Fibroblast of mammary gland (primary cell): ENCODE measurements at regions not wholly inside any gene's neighbourhood (a gene's known extent, or its start where the extent isn't known, plus 50 kb on each side); places are given as distances from the start of the nearest gene placed in this dataset.

ENCODE experiments used
- DNase-seq: peaks from one replicate; pipeline ENCODE4 v3.0.0-alpha.2; 2010; ENCODE audit warnings: low read depth
- H3K4me3 ChIP-seq: 2 replicates; pipeline ENCODE4 v1.5.1; 2011; ENCODE audit warnings: low read depth, mild to moderate bottlenecking, low read length, moderate library complexity; ENCODE audit not compliant: control insufficient read depth
- TF ChIP-seq, protein P1 (sequence below): conservative IDR thresholded peaks from 2 replicates; pipeline ENCODE4 v1.5.1; 2011; ENCODE audit warnings: low read depth, low read length, inconsistent platforms; ENCODE audit not compliant: control insufficient read depth, insufficient read depth

DNA sequence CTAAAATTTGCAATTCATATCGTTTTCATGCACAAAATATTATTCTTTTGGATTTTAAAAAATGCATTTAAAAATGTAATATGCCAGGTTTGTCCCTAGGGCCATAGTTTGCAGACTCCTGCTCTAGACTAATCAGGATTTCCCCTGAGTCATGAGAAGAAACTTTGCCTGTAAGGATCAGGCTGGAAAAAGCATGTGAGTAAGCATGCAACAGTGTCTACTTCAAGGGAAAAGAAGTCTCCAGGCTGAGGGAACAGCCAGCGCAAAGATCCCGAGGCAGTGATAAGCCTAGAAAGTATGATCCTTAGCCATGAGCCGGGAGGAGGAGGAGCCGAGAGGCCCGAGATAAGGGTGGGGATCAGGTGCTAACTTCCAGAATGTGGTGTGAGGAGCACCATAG is 382.8 kb upstream of the CFAP20DC start:
- peak; percentile 14 for DNase-seq
- H3K4me3 ChIP-seq = no peak overlapping the region
- TF ChIP-seq, protein P1, sequence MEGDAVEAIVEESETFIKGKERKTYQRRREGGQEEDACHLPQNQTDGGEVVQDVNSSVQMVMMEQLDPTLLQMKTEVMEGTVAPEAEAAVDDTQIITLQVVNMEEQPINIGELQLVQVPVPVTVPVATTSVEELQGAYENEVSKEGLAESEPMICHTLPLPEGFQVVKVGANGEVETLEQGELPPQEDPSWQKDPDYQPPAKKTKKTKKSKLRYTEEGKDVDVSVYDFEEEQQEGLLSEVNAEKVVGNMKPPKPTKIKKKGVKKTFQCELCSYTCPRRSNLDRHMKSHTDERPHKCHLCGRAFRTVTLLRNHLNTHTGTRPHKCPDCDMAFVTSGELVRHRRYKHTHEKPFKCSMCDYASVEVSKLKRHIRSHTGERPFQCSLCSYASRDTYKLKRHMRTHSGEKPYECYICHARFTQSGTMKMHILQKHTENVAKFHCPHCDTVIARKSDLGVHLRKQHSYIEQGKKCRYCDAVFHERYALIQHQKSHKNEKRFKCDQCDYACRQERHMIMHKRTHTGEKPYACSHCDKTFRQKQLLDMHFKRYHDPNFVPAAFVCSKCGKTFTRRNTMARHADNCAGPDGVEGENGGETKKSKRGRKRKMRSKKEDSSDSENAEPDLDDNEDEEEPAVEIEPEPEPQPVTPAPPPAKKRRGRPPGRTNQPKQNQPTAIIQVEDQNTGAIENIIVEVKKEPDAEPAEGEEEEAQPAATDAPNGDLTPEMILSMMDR = no peak

DNA sequence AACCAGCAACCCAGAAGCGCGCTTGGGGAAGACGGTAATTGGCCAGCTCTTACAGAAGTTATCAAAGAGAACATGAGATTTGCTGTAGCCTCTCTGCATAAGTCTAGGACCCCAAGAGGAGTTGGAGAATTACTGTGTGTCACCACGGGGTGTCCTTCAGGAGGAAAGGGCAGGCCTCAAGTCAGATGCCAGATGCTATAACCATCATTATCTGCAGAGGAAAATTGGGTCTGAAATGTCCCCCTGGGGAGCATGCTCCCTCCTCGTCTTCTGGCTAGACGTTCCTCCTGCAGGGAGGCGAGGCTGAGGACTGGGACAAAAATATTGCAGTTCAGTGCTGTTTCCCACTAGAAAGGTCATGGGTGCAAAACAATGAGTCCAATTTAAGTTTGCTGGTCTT is 380.5 kb upstream of the CFAP20DC start:
- TF ChIP-seq, protein P1 = no peak
- no peak overlapping the region for H3K4me3 ChIP-seq
- DNase-seq = no peak

DNA sequence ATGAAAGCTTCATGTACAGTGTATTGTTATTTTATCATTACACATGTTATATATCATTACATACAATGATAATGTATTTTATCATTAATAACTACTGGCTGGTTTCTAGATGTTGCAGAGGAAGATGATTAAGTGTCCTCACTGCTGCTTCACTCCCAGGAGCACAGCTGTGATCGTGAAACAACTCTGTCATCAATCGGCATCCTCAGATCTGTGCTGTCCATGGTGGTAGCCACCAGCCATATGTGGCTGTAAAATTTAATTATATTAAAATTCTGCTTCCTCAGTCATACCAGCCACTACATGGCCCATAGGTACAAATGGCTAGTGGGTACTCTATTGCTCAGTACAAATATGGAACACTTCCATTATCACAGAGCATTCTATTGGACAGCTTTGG is 379.4 kb upstream of the CFAP20DC start:
- DNase-seq = peak; percentile 17
- TF ChIP-seq, protein P1 = no peak
- H3K4me3 ChIP-seq = no peak overlapping the region

DNA sequence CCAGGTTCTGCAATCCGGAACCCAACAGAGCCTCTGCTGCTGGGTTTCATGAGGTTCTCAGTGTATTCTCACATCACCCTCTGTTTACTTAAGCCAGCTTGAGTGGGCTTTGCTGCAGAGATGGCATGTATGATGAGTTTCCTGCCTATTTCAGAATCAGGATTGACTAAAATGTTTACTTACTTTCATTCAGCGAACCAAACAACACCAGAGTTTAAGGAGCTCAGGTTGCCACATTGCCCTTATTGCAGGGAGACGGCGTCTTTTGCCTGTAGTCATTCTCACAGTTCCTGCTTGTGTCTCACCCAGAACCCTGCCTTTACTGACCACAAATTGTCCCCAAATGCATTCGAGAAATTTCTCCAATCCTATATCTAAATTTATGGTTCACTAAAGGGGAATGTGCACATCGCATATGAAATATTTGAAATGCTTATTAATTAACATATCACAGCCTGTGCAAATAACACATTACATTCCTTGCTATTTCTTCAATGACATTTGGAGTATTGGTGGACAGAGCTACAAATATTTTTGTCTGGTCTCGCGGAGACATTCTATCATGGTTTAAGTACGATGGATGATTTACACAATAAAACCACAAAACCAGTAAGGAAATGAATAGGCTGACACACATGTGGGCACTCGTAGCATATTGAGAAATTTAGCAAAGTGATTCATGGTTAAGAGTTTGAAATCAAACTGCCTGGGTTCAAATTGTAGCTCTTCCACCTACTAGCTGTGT is 377.2 kb upstream of the CFAP20DC start:
- peak; percentile 86 for DNase-seq
- TF ChIP-seq, protein P1 = no peak
- H3K4me3 ChIP-seq = no peak overlapping the region

DNA sequence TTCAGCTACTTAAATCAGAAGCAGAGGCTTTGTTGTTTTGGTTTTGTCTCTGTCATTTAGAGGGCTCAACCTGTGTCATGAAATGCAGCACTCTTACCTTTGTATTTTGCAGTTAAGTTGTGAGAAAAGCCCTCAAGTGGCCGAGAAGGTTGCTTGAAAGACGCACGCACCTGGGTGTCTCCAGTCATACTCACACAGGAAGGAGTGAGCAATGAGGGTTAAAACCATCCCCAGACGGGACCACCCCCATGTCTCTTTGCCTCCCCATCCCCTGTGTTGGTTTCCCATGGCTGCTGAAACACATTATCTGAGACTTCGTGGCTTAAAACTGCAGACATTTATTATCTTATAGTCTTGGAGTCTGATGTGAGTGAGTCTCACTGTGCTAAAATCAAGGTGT is 376.1 kb upstream of the CFAP20DC start:
- TF ChIP-seq, protein P1 = no peak

DNA sequence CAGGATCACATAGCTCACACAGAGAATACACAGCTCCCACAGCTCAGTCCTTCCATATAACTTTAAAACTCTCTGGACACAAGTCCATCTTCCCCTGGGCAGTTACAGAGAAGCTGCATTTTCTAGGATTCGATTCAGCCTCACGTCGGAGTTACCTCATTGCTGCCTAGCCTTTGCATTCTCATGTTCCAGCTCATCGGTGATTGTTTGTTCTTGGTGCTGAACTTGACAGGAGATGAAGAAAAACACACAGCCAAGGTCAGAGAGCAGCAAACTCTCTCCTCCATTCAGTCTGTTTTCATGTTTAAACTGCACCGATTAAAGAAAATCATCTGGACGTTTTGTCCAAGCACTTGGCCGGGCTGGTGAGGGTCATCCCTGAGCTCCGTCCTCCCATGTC is 375.5 kb upstream of the CFAP20DC start:
- TF ChIP-seq, protein P1 = no peak
- DNase-seq = peak; percentile 95
- no peak overlapping the region for H3K4me3 ChIP-seq

More for the DNA sequence above, 376.1 kb upstream of the CFAP20DC start:
- DNase-seq = no peak
- no peak overlapping the region for H3K4me3 ChIP-seq

DNA sequence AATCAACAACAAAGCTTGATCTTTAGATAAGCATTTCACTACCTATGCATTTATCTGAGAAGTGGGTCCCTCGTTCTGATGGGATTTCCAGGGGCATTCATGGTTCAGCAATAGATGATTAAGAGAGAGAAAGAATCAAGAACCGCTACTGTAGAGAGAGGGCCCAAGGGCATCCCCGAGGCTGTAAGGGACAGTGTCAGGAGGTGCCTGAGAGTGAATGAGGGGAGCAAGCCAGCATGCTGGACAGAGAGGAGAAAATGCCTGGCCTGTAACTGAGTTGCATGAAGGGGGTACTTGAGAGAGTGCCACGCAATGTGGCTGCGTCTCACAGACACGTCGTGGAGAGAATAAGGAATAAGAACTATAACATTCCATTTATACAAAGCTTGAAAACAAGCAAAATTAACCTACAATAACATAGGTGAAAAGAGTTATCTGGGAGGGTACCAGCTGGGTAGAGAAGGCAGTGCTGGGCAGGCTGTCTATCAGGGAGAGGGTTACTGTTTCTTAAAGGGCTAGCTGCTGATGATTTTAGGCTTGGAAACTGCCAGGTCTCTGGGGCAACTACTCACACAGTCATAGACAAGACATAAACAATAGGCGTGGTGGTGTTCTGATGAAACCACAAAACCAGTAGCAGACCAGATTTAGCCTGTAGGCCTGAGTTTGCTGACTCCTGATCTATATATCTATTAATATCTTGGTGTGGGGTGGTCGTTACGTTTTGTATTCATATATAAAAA is 374.6 kb upstream of the CFAP20DC start:
- DNase-seq = peak; percentile 92
- H3K4me3 ChIP-seq = no peak overlapping the region
- TF ChIP-seq, protein P1 = no peak
